Testis (tissue), 2 donors: ENCODE measurements at regions not wholly inside any gene's neighbourhood (a gene's known extent, or its start where the extent isn't known, plus 50 kb on each side); places are given as distances from the start of the nearest gene placed in this dataset.

ENCODE experiments used
- DNase-seq: peaks from one replicate; pipeline ENCODE4 v3.0.0-alpha.2; 2019
- H3K27ac ChIP-seq, 2 donors: fragments of 200-600 bp; sonication (generic); one replicate each; pipeline ENCODE4 v1.5.1; 2019
- H3K27me3 ChIP-seq: fragments of 200-600 bp; sonication (generic); one replicate; pipeline ENCODE4 v1.5.1; 2019
- H3K36me3 ChIP-seq: fragments of 200-600 bp; sonication (generic); one replicate; pipeline ENCODE4 v1.5.1; 2017; ENCODE audit warnings: low read depth; ENCODE audit errors: missing control alignments
- H3K4me1 ChIP-seq: fragments of 200-600 bp; sonication (generic); one replicate; pipeline ENCODE4 v1.5.1; 2019
- H3K4me3 ChIP-seq, 2 donors: fragments of 200-600 bp; sonication (generic); one replicate each; pipeline ENCODE4 v1.5.1; 2017 to 2019
- H3K9me3 ChIP-seq: fragments of 200-600 bp; sonication (generic); one replicate; pipeline ENCODE4 v1.5.1; 2017
- POLR2A ChIP-seq: fragments of 450-650 bp; IDR thresholded peaks from one replicate; pipeline ENCODE4 v1.6.1; 2017; ENCODE audit warnings: antibody characterized with exemption, mild to moderate bottlenecking, moderate library complexity
- WGBS, 2 donors: methylation state at CpG; one replicate each; pipeline ENCODE4 v1.1.5; 2018; 5-methylcytosine and 5-hydroxymethylcytosine counted together
- intact Hi-C: fragments of 100-400 bp; cut with DNase I; formaldehyde crosslinking; loops from one replicate; pipeline ENCODE4 v1.15.1; 2023; ENCODE audit warnings: low total_unique reads
- TF ChIP-seq, protein P1 (sequence below), 3 experiments: fragments of 450-650 bp in 2 of 3; fragments of 200-600 bp in 1 of 3; sonication (generic) in 1 of 3; IDR thresholded peaks; one replicate each; pipeline ENCODE4 v1.5.1; 2016 to 2019; ENCODE audit warnings: antibody characterized with exemption in 3 of 3, mild to moderate bottlenecking in 2 of 3, moderate library complexity in 1 of 3

DNA sequence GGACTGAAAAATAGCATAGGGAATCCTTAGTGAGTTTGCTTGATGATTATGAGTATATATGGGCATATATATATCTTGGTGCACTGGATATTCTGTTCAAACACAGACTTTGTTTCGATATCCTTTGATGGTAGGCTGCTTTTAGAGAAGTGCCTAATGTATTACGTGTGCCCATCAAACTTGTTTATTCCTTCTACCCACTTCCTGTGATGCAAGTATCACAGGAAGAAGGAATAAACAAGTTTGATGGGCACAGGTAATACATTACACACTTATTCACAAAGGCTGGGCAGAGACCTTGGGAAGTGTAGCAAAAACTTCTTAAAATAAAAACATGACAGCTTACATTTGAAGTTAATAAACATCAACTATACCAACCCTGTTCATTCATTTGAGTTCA, 364.2 kb downstream of the CHSY3 start:
- TF ChIP-seq, protein P1, sequence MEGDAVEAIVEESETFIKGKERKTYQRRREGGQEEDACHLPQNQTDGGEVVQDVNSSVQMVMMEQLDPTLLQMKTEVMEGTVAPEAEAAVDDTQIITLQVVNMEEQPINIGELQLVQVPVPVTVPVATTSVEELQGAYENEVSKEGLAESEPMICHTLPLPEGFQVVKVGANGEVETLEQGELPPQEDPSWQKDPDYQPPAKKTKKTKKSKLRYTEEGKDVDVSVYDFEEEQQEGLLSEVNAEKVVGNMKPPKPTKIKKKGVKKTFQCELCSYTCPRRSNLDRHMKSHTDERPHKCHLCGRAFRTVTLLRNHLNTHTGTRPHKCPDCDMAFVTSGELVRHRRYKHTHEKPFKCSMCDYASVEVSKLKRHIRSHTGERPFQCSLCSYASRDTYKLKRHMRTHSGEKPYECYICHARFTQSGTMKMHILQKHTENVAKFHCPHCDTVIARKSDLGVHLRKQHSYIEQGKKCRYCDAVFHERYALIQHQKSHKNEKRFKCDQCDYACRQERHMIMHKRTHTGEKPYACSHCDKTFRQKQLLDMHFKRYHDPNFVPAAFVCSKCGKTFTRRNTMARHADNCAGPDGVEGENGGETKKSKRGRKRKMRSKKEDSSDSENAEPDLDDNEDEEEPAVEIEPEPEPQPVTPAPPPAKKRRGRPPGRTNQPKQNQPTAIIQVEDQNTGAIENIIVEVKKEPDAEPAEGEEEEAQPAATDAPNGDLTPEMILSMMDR (IDR thresholded peaks at IDR 0.05) = no peak
- no peak for TF ChIP-seq POLR2A
- intact Hi-C loops = no loop called here
- Histone ChIP-seq H3K4me1 (no peaks in the 10 kb centered on the region), H3K36me3 (no peaks in the 10 kb centered on the region), H3K4me3 (no peak overlapping the region), H3K27me3 (no peaks in the 10 kb centered on the region), H3K9me3 (no peaks in the 10 kb centered on the region), H3K27ac (no peak overlapping the region)
- DNase-seq = no peak
- 88% methylated on average over 2 of the region's 2 CpGs for WGBS, 2 donors

DNA sequence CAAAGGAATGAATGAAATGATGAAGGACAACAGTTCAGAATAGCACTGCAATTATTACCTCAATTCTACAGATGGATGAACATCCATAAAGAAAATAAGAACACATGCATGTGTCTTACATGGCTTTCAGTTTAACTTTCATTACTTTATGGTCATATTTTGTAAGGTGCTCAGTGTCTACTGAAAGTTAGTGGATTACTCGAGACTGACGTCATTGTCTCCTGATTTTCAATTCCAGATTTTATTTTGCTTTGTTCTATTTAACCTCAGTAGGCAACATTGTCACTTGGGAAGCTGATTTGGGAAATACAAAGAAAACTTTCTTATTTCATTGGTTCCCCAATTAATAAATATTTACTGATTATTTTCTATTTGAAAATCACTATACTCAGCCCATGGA, 363.7 kb downstream of the CHSY3 start:
- no peaks in the 10 kb centered on the region for H3K9me3 ChIP-seq
- H3K36me3 ChIP-seq = no peaks in the 10 kb centered on the region
- intact Hi-C loops = no loop called here
- DNase-seq = no peak
- 89 to 93% methylated on average over 2 of the region's 2 CpGs for WGBS, 2 donors
- no peak overlapping the region for H3K27ac ChIP-seq
- H3K4me1 ChIP-seq = no peaks in the 10 kb centered on the region
- H3K27me3 ChIP-seq = no peaks in the 10 kb centered on the region
- no peak overlapping the region for H3K4me3 ChIP-seq
- TF ChIP-seq, protein P1 (IDR thresholded peaks at IDR 0.05) = no peak
- no peak for TF ChIP-seq POLR2A

DNA sequence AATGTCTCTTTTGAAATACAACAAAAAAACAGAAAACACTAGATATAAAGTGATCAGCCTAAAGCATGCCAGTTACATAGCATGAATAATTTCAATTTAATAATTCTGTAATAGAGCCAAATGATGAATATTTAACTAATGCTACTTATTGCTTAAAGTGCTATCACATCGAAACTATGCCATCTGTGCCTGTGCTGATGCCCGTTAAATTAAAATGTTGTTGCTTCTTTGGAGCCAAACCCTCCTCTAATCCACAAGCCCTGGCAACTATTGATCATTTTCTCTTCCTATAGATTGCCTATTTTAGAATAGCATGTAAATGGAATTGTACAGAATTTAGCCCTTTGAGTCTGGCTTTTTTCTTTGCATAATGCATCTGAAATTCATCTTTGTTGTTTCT, 356.2 kb downstream of the CHSY3 start:
- Histone ChIP-seq H3K4me3 (no peak overlapping the region), H3K4me1 (no peaks in the 10 kb centered on the region), H3K9me3 (no peaks in the 10 kb centered on the region), H3K27me3 (no peaks in the 10 kb centered on the region), H3K36me3 (no peaks in the 10 kb centered on the region), H3K27ac (no peak overlapping the region)
- WGBS, 2 donors = 94 to 96% methylated on average over 2 of the region's 2 CpGs
- no peak for DNase-seq
- TF ChIP-seq POLR2A = no peak
- TF ChIP-seq, protein P1 (IDR thresholded peaks at IDR 0.05) = no peak
- intact Hi-C loops = no loop called here

DNA sequence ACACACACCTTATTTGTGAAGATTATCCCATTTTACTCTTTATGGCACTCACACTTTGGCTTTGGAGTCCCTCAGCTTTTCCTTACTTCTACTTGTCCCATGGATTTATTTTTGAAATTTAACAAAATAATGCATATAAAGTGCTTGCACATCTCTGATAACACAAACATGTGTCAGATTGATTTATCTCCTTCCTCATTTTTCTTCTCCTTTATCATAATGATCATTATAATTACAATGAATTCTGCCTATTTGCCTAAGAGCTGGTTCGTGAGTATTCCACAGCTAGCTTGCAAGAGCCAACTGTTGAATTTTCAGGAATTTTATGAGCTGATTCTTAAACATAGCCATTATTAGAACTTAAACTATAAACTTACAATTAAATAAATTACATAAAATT, 347.7 kb downstream of the CHSY3 start:
- no peaks in the 10 kb centered on the region for H3K9me3 ChIP-seq
- H3K27me3 ChIP-seq = no peaks in the 10 kb centered on the region
- no peaks in the 10 kb centered on the region for H3K36me3 ChIP-seq
- no peak for DNase-seq
- H3K4me1 ChIP-seq = no peaks in the 10 kb centered on the region
- no peak overlapping the region for H3K4me3 ChIP-seq
- H3K27ac ChIP-seq = no peak overlapping the region
- 76 to 77% methylated on average over 1 of the region's 1 CpG for WGBS, 2 donors
- intact Hi-C loops = no loop called here
- TF ChIP-seq, protein P1 (IDR thresholded peaks at IDR 0.05) = no peak
- no peak for TF ChIP-seq POLR2A

DNA sequence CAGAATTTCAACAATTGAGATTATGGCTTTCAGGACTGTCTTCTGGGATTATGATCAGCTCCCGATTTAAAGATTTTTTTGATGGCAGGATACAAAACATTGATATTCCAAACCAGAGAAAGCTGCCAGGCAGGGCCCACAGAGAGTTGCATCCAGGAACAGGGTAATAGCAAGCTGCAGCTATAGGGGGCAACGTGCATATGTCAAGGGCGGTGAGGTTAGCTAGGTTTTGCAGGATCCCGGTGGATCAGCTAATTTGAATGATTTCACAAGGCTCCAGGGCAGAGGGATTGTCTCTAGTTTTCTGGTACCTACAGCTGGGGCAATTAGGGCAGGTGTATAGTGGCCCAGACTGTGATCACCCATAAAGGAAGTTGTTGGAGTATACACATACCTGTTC, 339.4 kb downstream of the CHSY3 start:
- H3K36me3 ChIP-seq = no peaks in the 10 kb centered on the region
- no peaks in the 10 kb centered on the region for H3K27me3 ChIP-seq
- TF ChIP-seq POLR2A = no peak
- TF ChIP-seq, protein P1 (IDR thresholded peaks at IDR 0.05) = no peak
- intact Hi-C loops = no loop called here
- no peaks in the 10 kb centered on the region for H3K9me3 ChIP-seq
- H3K27ac ChIP-seq = no peak overlapping the region
- H3K4me3 ChIP-seq = no peak overlapping the region
- WGBS, 2 donors = 83 to 94% methylated on average over 4 of the region's 4 CpGs
- DNase-seq = no peak
- H3K4me1 ChIP-seq = no peaks in the 10 kb centered on the region
